HepG2 (cell line): ENCODE measurements at regions not wholly inside any gene's neighbourhood (a gene's known extent, or its start where the extent isn't known, plus 50 kb on each side); places are given as distances from the start of the nearest gene placed in this dataset.

Source experiments
- ATAC-seq: fragments of 200-7000 bp; cut with Tn5 transposase; 3 replicates; pipeline ENCODE4 v1.9.1; 2020; ENCODE audit warnings: mild to moderate bottlenecking, moderate library complexity
- BruUV-seq: library from RNA; stranded (reverse); fragments of 400-500 nt; replicated peaks from 2 replicates; lab custom pipeline; 2021; lab: Mats Ljungman, UMichigan
- CTCF ChIA-PET: fragments of 300-600 bp; formaldehyde crosslinking; extraction: SDS; loops from one replicate; lab custom pipeline; 2021; ENCODE audit warnings: low total read pairs, inconsistent platforms, low intra/inter-chr PET ratio; lab: Yijun Ruan, JAX
- POLR2A ChIA-PET: fragments of 350-600 bp; sonication (Branson Sonifier 250); formaldehyde crosslinking; loops from one replicate; lab custom pipeline; 2020; ENCODE audit warnings: antibody characterized with exemption, inconsistent platforms; lab: Yijun Ruan, JAX
- DNase-seq: peaks from one replicate; pipeline ENCODE4 v3.0.0-alpha.2; 2015; ENCODE audit warnings: low spot score
- FAIRE-seq: peaks from 3 replicates; lab custom pipeline; 2011; peaks lifted over from hg19 to GRCh38; lab: Jason Lieb, UNC
- H2AFZ ChIP-seq: one replicate; pipeline ENCODE4 v1.6.1; 2011; ENCODE audit warnings: low read length, inconsistent platforms
- H3K27ac ChIP-seq: fragments of 300-600 bp; 3 replicates; pipeline ENCODE4 v1.8.0; 2011; ENCODE audit warnings: mixed run types, mild to moderate bottlenecking, mixed read lengths, low read length, inconsistent platforms; ENCODE audit not compliant: insufficient read depth; ENCODE audit errors: extremely low read length
- H3K27me3 ChIP-seq, 2 experiments: fragments of 200-600 bp in 1 of 2; 2 replicates in 1 of 2; 3 replicates in 1 of 2; pipeline versions ENCODE4 v1.6.0 to v1.8.0; 2011; ENCODE audit warnings: low read length in 2 of 2, mild to moderate bottlenecking in 2 of 2, moderate library complexity in 2 of 2, inconsistent platforms in 1 of 2; ENCODE audit not compliant: insufficient read depth in 2 of 2, control insufficient read depth in 1 of 2
- H3K36me3 ChIP-seq, 2 experiments: fragments of 200-600 bp in 1 of 2; replicated peaks in 1 of 2; 2 replicates in 1 of 2; 3 replicates in 1 of 2; pipeline versions ENCODE4 v1.5.1 to v1.8.0; 2011; ENCODE audit warnings: low read length in 2 of 2, inconsistent platforms in 1 of 2; ENCODE audit not compliant: insufficient read depth in 2 of 2, control insufficient read depth in 1 of 2
- H3K4me1 ChIP-seq: 2 replicates; pipeline ENCODE4 v1.5.1; 2012; ENCODE audit warnings: low read length, inconsistent platforms; ENCODE audit not compliant: insufficient read depth
- H3K4me2 ChIP-seq: 2 replicates; pipeline ENCODE4 v1.6.0; 2011; ENCODE audit warnings: low read depth, low read length, inconsistent platforms
- H3K4me3 ChIP-seq, 3 experiments: fragments of 200-600 bp in 1 of 3; sonication (generic), shearing (Covaris generic) in 1 of 3; replicated peaks in 1 of 3; 2 replicates each; pipeline ENCODE4 v1.5.1; 2011 to 2016; ENCODE audit warnings: low read length in 3 of 3, inconsistent platforms in 2 of 3, low read depth in 2 of 3, mild to moderate bottlenecking in 2 of 3, control low read depth in 1 of 3, mixed read lengths in 1 of 3; ENCODE audit not compliant: insufficient read depth in 1 of 3
- H3K79me2 ChIP-seq: one replicate; pipeline ENCODE4 v1.6.1; 2011; ENCODE audit warnings: low read length, inconsistent platforms; ENCODE audit not compliant: insufficient read depth
- H3K9ac ChIP-seq: 2 replicates; pipeline ENCODE4 v1.6.0; 2011; ENCODE audit warnings: mild to moderate bottlenecking, low read depth, low read length, inconsistent platforms; ENCODE audit not compliant: insufficient read depth
- H3K9me3 ChIP-seq: 2 replicates; pipeline ENCODE4 v1.5.1; 2012; ENCODE audit warnings: mild to moderate bottlenecking, low read length
- H4K20me1 ChIP-seq: 2 replicates; pipeline ENCODE4 v1.6.0; 2011; ENCODE audit warnings: inconsistent platforms, mild to moderate bottlenecking, low read length, moderate library complexity; ENCODE audit not compliant: insufficient read depth
- AFF4 ChIP-seq: sonication (generic); formaldehyde crosslinking; IDR thresholded peaks from 2 replicates; pipeline ENCODE4 v1.4.0; 2020; ENCODE audit warnings: missing genetic modification reagents
- ATF7 ChIP-seq, 2 experiments: fragments of 450-650 bp in 1 of 2; sonication (generic) in 1 of 2; formaldehyde crosslinking in 1 of 2; IDR thresholded peaks; 2 replicates each; pipeline versions ENCODE4 v1.4.0 to v1.6.1; 2016 to 2020; ENCODE audit warnings: antibody characterized with exemption in 1 of 2, mild to moderate bottlenecking in 1 of 2, missing genetic modification reagents in 1 of 2
- CREB1 ChIP-seq, 2 experiments: fragments of 450-650 bp in 1 of 2; IDR thresholded peaks; 2 replicates each; pipeline ENCODE4 v1.6.1; 2016 to 2017; ENCODE audit warnings: control low read depth in 1 of 2, mild to moderate bottlenecking in 1 of 2, missing compliant biosample characterization in 1 of 2, missing genetic modification characterization in 1 of 2
- FOXO1 ChIP-seq: sonication (generic); formaldehyde crosslinking; IDR thresholded peaks from 2 replicates; pipeline ENCODE4 v1.4.0; 2020; ENCODE audit warnings: missing genetic modification reagents
- MED13 ChIP-seq: sonication (generic); formaldehyde crosslinking; IDR thresholded peaks from 2 replicates; pipeline ENCODE4 v1.5.0; 2020; ENCODE audit warnings: missing genetic modification reagents
- MXD3 ChIP-seq: IDR thresholded peaks from 2 replicates; pipeline ENCODE4 v1.6.1; 2016; ENCODE audit warnings: mild to moderate bottlenecking, missing biosample characterization, missing genetic modification reagents
- MYNN ChIP-seq: sonication (generic); formaldehyde crosslinking; IDR thresholded peaks from 2 replicates; pipeline ENCODE4 v1.4.0; 2020; ENCODE audit warnings: mild to moderate bottlenecking, low read depth, missing genetic modification reagents
- NFE2L2 ChIP-seq: fragments of 150-350 bp; IDR thresholded peaks from 2 replicates; pipeline ENCODE4 v1.6.1; 2014; ENCODE audit warnings: low read length
- PHB2 ChIP-seq: fragments of 450-650 bp; IDR thresholded peaks from 2 replicates; pipeline ENCODE4 v1.6.1; 2018; ENCODE audit not compliant: partially characterized antibody
- ZBTB44 ChIP-seq: sonication (generic); formaldehyde crosslinking; IDR thresholded peaks from 2 replicates; pipeline ENCODE4 v1.4.0; 2020; ENCODE audit warnings: missing genetic modification reagents
- ZNF205 ChIP-seq: IDR thresholded peaks from 2 replicates; pipeline ENCODE4 v1.6.1; 2018; ENCODE audit warnings: missing biosample characterization, missing genetic modification reagents
- ZNF496 ChIP-seq: sonication (generic); formaldehyde crosslinking; IDR thresholded peaks from 2 replicates; pipeline ENCODE4 v1.8.1; 2023; ENCODE audit warnings: mild to moderate bottlenecking, moderate library complexity, missing genetic modification reagents; ENCODE audit not compliant: insufficient replicate concordance
- ZNF670 ChIP-seq: sonication (generic); formaldehyde crosslinking; IDR thresholded peaks from 2 replicates; pipeline ENCODE4 v1.8.0; 2022; ENCODE audit warnings: mild to moderate bottlenecking, missing genetic modification reagents, borderline replicate concordance
- WGBS: methylation state at CpG from one replicate; pipeline ENCODE4 v1.1.6; 2017; ENCODE audit warnings: low lambda C conversion rate; 5-methylcytosine and 5-hydroxymethylcytosine counted together
- in situ Hi-C: cut with HindIII; loops from 2 replicates; pipeline ENCODE4 v1.10.0; 2017; ENCODE audit warnings: low pct_unique_long_range_greater_than_20kb; ENCODE audit not compliant: extremely low pct_ligation_motif_present
- intact Hi-C: fragments of 100-400 bp; cut with micrococcal nuclease; formaldehyde crosslinking; loops from one replicate; pipeline ENCODE4 v1.10.0; 2022; ENCODE audit not compliant: unreplicated experiment

GRCh38 chr5:40353442-40353841 lies 326.3 kb upstream of the PTGER4 start:
- no TSS peak for BruUV-seq
- Histone ChIP-seq H3K27me3 (no peaks in the 10 kb centered on the region), H3K4me1 (no peaks in the 10 kb centered on the region), H3K36me3 (no peaks in the 10 kb centered on the region), H3K9ac (no peak overlapping the region), H3K79me2 (no peaks in the 10 kb centered on the region), H3K4me3 (no peak overlapping the region), H3K9me3 (peaks cover 10% of the 10 kb centered on the region), H4K20me1 (no peaks in the 10 kb centered on the region), H3K27ac (no peak overlapping the region), H2AFZ (no peak overlapping the region), H3K4me2 (no peak overlapping the region)
- intact Hi-C loops = no loop called here
- no peak for DNase-seq
- ChIA-PET POLR2A (no interaction called here), CTCF (no interaction called here)
- WGBS = 1% methylated on average over 3 of the region's 3 CpGs
- in situ Hi-C loops = no loop called here
- no peak for FAIRE-seq
- ATAC-seq = no peak
- no peak for TF ChIP-seq PHB2
- TF ChIP-seq CREB1 (IDR thresholded peaks at IDR 0.05) = peak; percentile 72
- TF ChIP-seq CREB1 (CRISPR knock-in tag; IDR thresholded peaks at IDR 0.05) = no peak
- no peak for TF ChIP-seq MED13 (CRISPR knock-in tag)
- TF ChIP-seq ATF7 (IDR thresholded peaks at IDR 0.05) = peak; percentile 92
- TF ChIP-seq ATF7 (CRISPR knock-in tag; IDR thresholded peaks at IDR 0.05) = no peak
- TF ChIP-seq FOXO1 = no peak
- TF ChIP-seq, all 625 proteins: peak for 2

- ChIA-PET POLR2A (no interaction called here), CTCF (no interaction called here)
- Histone ChIP-seq H2AFZ (no peak overlapping the region), H3K4me2 (no peak overlapping the region), H3K36me3 (no peaks in the 10 kb centered on the region), H3K27me3 (no peaks in the 10 kb centered on the region), H4K20me1 (no peaks in the 10 kb centered on the region), H3K4me3 (no peak overlapping the region), H3K9ac (no peak overlapping the region), H3K4me1 (no peaks in the 10 kb centered on the region), H3K79me2 (no peaks in the 10 kb centered on the region), H3K9me3 (peaks cover 10% of the 10 kb centered on the region), H3K27ac (no peak overlapping the region)
- no TSS peak for BruUV-seq
- FAIRE-seq (no peak), DNase-seq (no peak), ATAC-seq (no peak)
- 28% methylated on average over 7 of the region's 10 CpGs for WGBS
- intact Hi-C loops (no loop called here), in situ Hi-C loops (no loop called here)
- TF ChIP-seq ZNF205 (CRISPR knock-in tag) (no peak), NFE2L2 (no peak), ZBTB44 (CRISPR knock-in tag) (no peak), MYNN (CRISPR knock-in tag) (no peak), MXD3 (CRISPR knock-in tag) (no peak), AFF4 (no peak), ZNF670 (CRISPR knock-in tag) (no peak), ZNF496 (CRISPR knock-in tag) (no peak)
Observed at GRCh38 chr5:40347981-40348725, 331.6 kb upstream of the PTGER4 start.
